HG03066 (cell line): ENCODE measurements at regions not wholly inside any gene's neighbourhood (a gene's known extent, or its start where the extent isn't known, plus 50 kb on each side); places are given as distances from the start of the nearest gene placed in this dataset.
"Not testable (repeated sequence)": the region's sequence is repeated elsewhere in the genome, so short reads cannot be mapped to it uniquely, and the experiment has no call there.

Experiments used
- ATAC-seq: cut with Tn5 transposase; IDR thresholded peaks from one replicate; pipeline ENCODE4 v1.9.1; 2021; ENCODE audit warnings: low read depth; ENCODE audit not compliant: unreplicated experiment

- ATAC-seq: no peak
These were observed 282.1 kb downstream of the C16orf95 start for GRCh38 chr16:87035053-87035452.

- no peak for ATAC-seq
These were observed 280.2 kb downstream of the C16orf95 start for GRCh38 chr16:87037012-87037411.

DNA sequence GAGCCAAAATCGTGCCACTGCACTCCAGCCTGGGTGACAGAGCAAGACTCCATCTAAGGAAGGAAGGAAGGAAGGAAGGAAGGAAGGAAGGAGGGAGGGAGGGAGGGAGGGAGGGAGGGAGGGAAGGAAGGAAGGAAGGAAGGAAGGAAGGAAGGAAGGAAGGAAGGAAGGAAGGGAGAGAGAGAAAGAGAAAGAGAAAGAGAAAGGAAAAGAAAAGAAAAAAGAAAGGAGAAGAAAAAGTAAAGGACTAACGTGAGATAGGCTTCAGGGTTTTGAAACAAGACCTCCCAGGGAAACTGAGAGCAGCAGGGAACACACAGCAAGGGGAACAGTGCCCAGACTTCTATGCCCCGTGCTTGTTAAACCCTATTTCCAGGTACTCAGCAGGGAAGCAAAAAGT is 278.7 kb downstream of the C16orf95 start:
- not testable (repeated sequence) for ATAC-seq

- ATAC-seq: no peak
These were observed 276.7 kb downstream of the C16orf95 start for GRCh38 chr16:87040169-87041117.

DNA sequence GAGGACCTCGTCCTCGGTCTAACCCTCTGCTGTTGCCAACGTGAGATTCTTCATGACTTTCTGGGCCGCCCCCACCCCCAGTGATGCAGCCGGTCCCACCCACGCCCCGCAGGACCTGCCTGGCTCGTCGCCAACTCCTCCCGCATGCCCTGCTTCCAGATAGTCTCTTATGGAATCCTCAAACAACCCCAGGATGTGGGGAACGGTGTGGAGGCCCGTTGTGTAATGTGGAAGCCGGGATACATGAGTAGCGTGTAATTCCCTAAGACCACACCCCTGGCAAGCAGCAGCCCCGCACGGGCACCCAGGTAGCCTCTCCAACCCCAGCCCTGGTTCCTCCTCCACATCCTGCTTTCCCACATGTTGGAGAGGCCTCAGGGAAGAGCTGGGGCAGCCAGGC is 275.9 kb downstream of the C16orf95 start:
- no peak for ATAC-seq

DNA sequence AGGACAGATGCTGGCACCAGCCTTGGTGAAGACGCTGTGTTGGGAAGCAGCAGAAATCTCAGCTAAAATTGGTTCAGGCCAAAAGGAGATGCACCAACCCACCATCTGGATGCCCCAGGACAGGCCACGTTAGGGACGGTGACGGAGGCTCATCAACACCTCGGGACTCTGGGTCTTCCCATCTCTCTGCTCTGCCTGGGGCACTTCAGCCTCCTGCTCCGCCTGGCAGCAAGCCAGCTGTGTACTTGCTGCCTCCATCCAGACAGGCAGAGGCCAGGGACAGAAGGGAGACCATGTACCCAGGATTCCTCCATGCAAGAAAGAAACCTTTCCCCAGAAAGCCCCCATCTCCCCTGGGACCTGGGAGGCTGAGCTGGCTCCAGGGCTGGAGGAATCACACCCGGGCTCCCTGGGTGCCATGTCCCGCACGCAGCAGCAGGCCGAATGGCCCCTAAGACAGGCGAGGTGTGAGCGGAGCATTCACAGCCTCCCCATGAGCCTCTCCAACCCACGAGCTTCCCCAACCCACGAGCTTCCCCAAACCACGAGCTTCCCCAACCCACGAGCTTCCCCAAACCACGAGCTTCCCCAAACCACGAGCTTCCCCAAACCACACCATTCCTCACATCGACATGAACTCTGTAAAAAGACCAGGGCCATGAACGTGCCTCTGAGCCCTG is 274.5 kb downstream of the C16orf95 start:
- no peak for ATAC-seq

DNA sequence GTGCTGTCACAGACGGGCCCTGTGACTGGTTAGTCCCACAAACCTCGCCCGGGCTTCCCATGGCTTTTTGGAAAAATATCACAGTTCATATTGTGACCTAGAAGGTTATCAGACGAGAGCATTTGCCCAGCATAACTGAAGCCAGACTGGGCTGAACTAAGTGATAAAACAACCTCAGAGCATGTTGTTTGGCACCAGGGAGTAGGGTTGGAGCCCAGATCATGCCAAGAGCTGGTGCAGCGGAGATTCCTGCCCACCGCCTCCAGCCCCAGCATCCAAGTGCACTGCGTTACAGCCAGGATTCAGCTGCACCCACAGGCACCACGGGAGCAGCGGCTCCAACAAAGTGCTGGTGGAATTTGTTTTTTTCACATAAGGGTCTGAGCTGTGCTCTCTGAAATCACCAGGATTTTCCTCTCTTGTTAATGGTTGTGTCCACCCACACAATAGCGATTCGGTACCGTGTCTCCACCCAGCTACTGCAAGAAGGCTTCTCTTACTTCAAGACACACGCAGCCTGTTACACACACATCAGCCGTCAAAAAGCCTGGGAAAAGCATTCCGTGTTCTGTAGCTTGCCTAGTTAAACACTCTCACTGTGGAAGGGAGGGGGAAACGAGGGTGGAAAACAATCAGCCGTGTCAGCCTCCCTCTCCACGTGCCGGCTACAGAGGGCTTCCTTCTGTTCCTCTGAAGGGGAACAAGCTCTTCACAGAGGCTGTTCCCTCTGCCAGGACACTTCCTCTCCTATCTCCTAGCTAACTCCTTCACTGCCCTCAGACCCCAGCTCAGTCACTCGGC is 273.8 kb downstream of the C16orf95 start:
- no peak for ATAC-seq

- no peak for ATAC-seq
These were observed 273.2 kb downstream of the C16orf95 start for GRCh38 chr16:87044032-87044382.

DNA sequence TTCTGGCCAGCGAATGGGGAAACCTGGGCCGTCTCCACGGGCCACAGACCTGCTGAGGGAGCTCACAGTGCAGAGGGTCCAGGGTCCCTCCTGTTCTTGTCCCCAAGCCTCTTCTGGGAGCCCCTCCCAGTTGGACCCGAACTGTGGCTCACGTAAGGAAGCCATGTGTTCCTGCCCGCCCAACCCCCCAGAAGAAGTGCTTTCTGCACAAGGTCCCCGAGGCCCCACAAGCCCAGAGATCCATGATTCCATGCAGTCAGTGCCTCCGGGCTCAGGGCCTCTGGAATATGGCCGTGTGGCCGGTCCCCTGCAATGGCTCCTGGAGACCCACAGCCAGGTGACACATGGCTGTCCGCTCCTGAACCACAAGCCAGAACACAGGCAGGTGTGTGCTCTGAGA is 272.4 kb downstream of the C16orf95 start:
- ATAC-seq: no peak

GRCh38 chr16:87045466-87046216 is 271.6 kb downstream of the C16orf95 start:
- ATAC-seq: no peak

GRCh38 chr16:87046235-87046634 is 271.0 kb downstream of the C16orf95 start:
- no peak for ATAC-seq

DNA sequence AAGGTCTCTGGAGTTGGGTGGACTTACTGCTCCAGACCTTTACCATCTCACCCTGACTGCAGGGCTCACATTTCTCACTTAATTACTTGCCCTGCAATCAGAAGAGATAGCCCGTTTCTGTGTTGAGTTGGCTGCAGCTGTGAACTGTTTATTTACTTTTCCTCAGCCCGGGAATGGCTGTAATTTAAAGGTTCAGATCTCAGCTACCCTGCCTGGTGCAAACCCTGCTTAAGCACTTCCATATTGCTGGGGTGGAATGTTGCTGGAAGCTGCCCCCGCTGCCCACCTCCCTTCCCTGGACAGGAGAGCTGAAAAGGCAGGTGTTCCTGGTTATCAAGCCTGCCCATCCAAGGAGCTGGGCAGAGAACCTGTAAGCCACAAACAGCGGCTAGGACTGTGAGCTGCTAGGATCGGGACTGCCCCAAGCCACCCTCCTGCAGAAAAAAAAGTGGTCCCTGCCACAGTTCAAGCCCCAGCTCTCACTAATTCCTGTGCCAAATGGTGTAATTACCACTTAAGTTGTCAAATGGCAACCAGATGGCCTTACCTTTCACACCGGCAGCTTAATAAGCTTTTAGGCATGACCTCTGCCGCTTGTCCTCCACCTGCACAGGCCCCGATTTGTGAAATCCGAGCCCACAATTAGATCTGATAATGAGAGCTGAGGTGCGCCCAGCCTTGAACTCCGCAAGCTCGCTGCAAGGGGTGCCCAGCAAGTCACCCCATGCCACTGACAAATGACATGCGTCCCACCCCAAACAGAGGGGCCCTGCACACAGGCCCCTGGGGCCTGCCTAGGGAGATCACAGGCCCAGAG is 269.8 kb downstream of the C16orf95 start:
- ATAC-seq: no peak

- no peak for ATAC-seq
These were observed 269.0 kb downstream of the C16orf95 start for GRCh38 chr16:87048038-87048729.

DNA sequence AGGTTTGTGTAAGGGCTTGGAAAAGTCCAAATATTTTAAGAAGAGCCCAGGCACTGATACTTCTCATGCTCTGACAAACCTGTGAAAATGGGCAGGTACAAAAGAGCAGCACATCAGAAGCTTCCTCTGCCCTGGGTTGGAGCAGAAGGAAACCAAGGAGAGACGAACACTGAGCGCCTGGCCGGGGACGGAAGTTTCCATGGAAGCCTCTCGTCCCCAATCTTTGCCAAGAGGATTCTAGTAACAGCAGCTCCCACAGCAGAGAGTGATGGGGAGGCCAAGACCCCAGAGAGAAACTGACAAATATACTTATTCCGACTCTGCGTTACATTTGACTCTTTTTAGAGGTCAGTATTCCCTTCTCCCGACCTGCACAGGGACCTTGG is 268.5 kb downstream of the C16orf95 start:
- ATAC-seq: no peak

- ATAC-seq: not testable (repeated sequence)
These were observed 268.0 kb downstream of the C16orf95 start for GRCh38 chr16:87049216-87049615.

- no peak for ATAC-seq
These were observed 267.1 kb downstream of the C16orf95 start for GRCh38 chr16:87050142-87050541.

DNA sequence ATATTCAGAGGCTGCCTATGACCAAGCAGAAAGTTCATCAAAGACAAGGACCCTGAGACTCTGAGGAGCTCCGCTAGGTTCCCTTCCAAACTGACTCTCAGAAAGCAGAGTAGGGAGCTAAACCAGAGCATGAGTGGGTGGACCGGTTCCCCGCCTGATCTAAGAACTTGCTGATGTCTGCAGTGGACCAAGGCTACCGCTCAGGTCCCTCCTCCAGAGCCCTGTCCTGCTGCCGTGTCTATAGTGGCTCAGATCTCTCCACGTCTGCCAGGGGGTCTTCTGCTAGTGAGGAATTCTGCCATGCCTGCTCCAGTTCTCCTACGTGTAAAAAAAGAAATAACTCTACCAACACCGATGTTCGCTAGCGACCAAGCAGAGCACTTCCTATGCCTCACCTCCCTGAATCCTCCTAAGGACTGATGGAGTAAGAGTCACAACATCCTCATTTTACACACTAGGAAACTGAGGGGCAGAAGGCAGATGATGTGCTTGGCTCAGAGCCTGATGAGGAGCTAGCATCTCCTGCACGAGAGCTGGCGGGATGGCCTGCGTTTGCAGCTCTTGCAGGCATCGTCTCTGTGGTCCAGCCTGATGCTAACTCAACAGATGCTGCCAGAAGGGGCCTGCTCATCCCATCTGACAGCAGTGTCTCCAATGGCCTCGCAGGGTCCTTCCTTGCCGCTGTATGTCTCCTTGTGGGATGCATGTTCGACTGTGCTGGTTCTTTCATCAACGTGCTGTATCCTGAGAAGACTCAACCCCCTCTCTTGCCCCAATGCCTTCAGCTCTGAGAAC is 265.5 kb downstream of the C16orf95 start:
- ATAC-seq: no peak

GRCh38 chr16:87052506-87052905 is 264.7 kb downstream of the C16orf95 start:
- no peak for ATAC-seq
